Common myeloid progenitor, CD34-positive (primary cell): ENCODE measurements at regions not wholly inside any gene's neighbourhood (a gene's known extent, or its start where the extent isn't known, plus 50 kb on each side); places are given as distances from the start of the nearest gene placed in this dataset.

Experiments used
- CTCF ChIA-PET: fragments of 350-600 bp; sonication (Branson Sonifier 250); formaldehyde crosslinking; loops from one replicate; lab custom pipeline; 2021; ENCODE audit warnings: antibody characterized with exemption; lab: Charles Lee
- POLR2A ChIA-PET: fragments of 350-600 bp; sonication (Branson Sonifier 250); formaldehyde crosslinking; loops from one replicate; lab custom pipeline; 2021; ENCODE audit warnings: antibody characterized with exemption; lab: Charles Lee
- DNase-seq, 3 donors: peaks; one replicate each; pipeline versions ENCODE4 v3.0.0 to v3.0.0-alpha.2; 2013
- H3K27ac ChIP-seq, 2 experiments: 1 replicate in 1 of 2; 2 replicates in 1 of 2; pipeline ENCODE4 v1.7.0; 2013; ENCODE audit warnings: inconsistent platforms in 2 of 2, low read length in 2 of 2, mild to moderate bottlenecking in 2 of 2, low read depth in 1 of 2, moderate library complexity in 1 of 2; ENCODE audit not compliant: severe bottlenecking in 2 of 2, insufficient read depth in 1 of 2, poor library complexity in 1 of 2
- H3K27me3 ChIP-seq, 5 experiments: replicated peaks in 2 of 5; 1 replicate in 3 of 5; 2 replicates in 2 of 5; pipeline versions ENCODE4 v1.6.1 to v1.7.0; 2013; ENCODE audit warnings: low read length in 4 of 5, mild to moderate bottlenecking in 2 of 5, moderate library complexity in 2 of 5, inconsistent platforms in 1 of 5; ENCODE audit not compliant: insufficient read depth in 5 of 5, control insufficient read depth in 4 of 5
- H3K36me3 ChIP-seq, 4 experiments: 1 replicate in 2 of 4; 2 replicates in 2 of 4; pipeline versions ENCODE4 v1.6.1 to v1.7.0; 2013; ENCODE audit warnings: low read length in 3 of 4, control low read depth in 1 of 4, mild to moderate bottlenecking in 1 of 4; ENCODE audit not compliant: control insufficient read depth in 4 of 4, insufficient read depth in 4 of 4
- H3K4me1 ChIP-seq, 4 experiments: 1 replicate in 3 of 4; 2 replicates in 1 of 4; pipeline versions ENCODE4 v1.6.1 to v1.7.1; 2013; ENCODE audit warnings: low read length in 3 of 4, mild to moderate bottlenecking in 3 of 4, control low read depth in 1 of 4, inconsistent platforms in 1 of 4, moderate library complexity in 1 of 4; ENCODE audit not compliant: control insufficient read depth in 4 of 4, insufficient read depth in 4 of 4; ENCODE audit errors: control extremely low read depth in 1 of 4
- H3K4me3 ChIP-seq, 7 experiments: 1 replicate in 4 of 7; 2 replicates in 3 of 7; pipeline versions ENCODE4 v1.5.1 to v1.7.0; 2013; ENCODE audit warnings: mild to moderate bottlenecking in 7 of 7, low read length in 6 of 7, moderate library complexity in 6 of 7, inconsistent platforms in 2 of 7, low read depth in 2 of 7, control low read depth in 1 of 7; ENCODE audit not compliant: insufficient read depth in 4 of 7, control insufficient read depth in 1 of 7; ENCODE audit errors: extremely low read depth in 1 of 7
- H3K9me3 ChIP-seq, 5 experiments: 1 replicate in 4 of 5; 2 replicates in 1 of 5; pipeline versions ENCODE4 v1.6.1 to v1.7.1; 2013; ENCODE audit warnings: low read length in 4 of 5, mild to moderate bottlenecking in 2 of 5, inconsistent platforms in 1 of 5, low read depth in 1 of 5, moderate library complexity in 1 of 5; ENCODE audit not compliant: control insufficient read depth in 4 of 5, insufficient read depth in 2 of 5; ENCODE audit errors: control extremely low read depth in 1 of 5
- WGBS: methylation state at CpG from one replicate; pipeline ENCODE4 v1.1.5; 2013; ENCODE audit not compliant: insufficient coverage; 5-methylcytosine and 5-hydroxymethylcytosine counted together

GRCh38 chr13:76383676-76384461 is 502.3 kb downstream of the KCTD12 start:
- Histone ChIP-seq H3K9me3 (no peaks in the 10 kb centered on the region), H3K27ac (no peak overlapping the region), H3K27me3 (no peaks in the 10 kb centered on the region), H3K36me3 (no peaks in the 10 kb centered on the region), H3K4me3 (no peak overlapping the region), H3K4me1 (peaks cover 0 to 7% (median 2%) of the 10 kb centered on the region in 4 experiments)
- ChIA-PET CTCF (no interaction called here), POLR2A (no interaction called here)
- 87% methylated on average over 2 of the region's 2 CpGs for WGBS
- peak in 1 of 3 donors; percentile 1 for DNase-seq

GRCh38 chr13:76380446-76381065 is 505.6 kb downstream of the KCTD12 start:
- no peak for DNase-seq
- H3K27me3 ChIP-seq = no peaks in the 10 kb centered on the region
- no peaks in the 10 kb centered on the region for H3K4me1 ChIP-seq
- CTCF ChIA-PET = interaction anchor here (0.6 to 1.4 kb wide), 2 partner anchors 22 to 504 kb away, joined by 3 to 5 read pairs; no protein-coding TSS in a partner anchor
- no peak overlapping the region for H3K27ac ChIP-seq
- no peak overlapping the region for H3K4me3 ChIP-seq
- H3K36me3 ChIP-seq = no peaks in the 10 kb centered on the region
- no CpG with 5 or more reads among the region's 1 CpG for WGBS
- H3K9me3 ChIP-seq = no peaks in the 10 kb centered on the region
- POLR2A ChIA-PET = no interaction called here

DNA sequence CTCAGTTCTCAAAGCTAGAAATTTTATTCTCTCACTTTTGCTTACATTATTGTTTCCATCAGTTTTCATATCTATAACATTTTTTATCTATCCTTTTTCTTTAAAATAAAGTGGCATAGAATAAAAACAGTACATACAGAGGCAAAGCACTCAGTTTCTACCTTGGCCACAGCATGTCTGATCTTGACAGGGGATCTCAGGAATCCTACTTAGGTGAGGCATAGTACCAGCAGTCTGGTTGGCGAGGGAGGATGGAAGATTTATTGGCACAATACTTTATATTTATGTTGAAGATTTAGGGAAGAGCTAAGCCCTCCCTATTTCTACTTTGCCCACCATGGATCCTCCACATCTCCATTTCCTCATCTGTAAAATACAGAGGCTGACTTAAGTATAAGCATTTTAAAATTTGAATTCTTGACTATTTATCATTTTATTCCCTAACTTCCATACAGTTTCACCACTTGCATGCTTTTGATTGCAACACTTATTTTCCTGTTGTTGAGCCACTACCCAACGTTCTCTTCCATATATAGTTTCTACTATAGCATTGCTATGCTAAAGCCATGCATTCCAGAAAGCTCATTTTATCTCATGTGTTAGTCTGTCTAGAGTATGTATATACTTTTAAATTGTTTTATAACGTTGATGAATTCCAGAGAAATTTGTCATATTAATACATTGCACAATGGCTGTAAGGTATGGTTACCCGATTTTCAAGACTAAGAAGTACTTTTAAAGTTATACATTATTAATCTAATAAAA is 506.7 kb downstream of the KCTD12 start:
- POLR2A ChIA-PET = no interaction called here
- H3K9me3 ChIP-seq = no peaks in the 10 kb centered on the region
- H3K4me3 ChIP-seq = no peak overlapping the region
- no peak overlapping the region for H3K27ac ChIP-seq
- no peak for DNase-seq
- H3K36me3 ChIP-seq = no peaks in the 10 kb centered on the region
- no CpG with 5 or more reads among the region's 4 CpGs for WGBS
- no peaks in the 10 kb centered on the region for H3K4me1 ChIP-seq
- CTCF ChIA-PET = interaction anchor here (1.4 to 1.6 kb wide), 2 partner anchors 8 to 21 kb away, joined by 4 to 5 read pairs; no protein-coding TSS in a partner anchor
- H3K27me3 ChIP-seq = no peaks in the 10 kb centered on the region

GRCh38 chr13:76378767-76379166 is 507.4 kb downstream of the KCTD12 start:
- Histone ChIP-seq H3K9me3 (no peaks in the 10 kb centered on the region), H3K27ac (no peak overlapping the region), H3K27me3 (no peaks in the 10 kb centered on the region), H3K4me1 (no peaks in the 10 kb centered on the region), H3K36me3 (no peaks in the 10 kb centered on the region), H3K4me3 (no peak overlapping the region)
- ChIA-PET CTCF (interaction anchor here (1.6 kb wide), 1 partner anchor 9 kb away, joined by 4 read pairs; no protein-coding TSS in a partner anchor), POLR2A (no interaction called here)
- WGBS = no CpG with 5 or more reads among the region's 1 CpG
- DNase-seq = no peak

DNA sequence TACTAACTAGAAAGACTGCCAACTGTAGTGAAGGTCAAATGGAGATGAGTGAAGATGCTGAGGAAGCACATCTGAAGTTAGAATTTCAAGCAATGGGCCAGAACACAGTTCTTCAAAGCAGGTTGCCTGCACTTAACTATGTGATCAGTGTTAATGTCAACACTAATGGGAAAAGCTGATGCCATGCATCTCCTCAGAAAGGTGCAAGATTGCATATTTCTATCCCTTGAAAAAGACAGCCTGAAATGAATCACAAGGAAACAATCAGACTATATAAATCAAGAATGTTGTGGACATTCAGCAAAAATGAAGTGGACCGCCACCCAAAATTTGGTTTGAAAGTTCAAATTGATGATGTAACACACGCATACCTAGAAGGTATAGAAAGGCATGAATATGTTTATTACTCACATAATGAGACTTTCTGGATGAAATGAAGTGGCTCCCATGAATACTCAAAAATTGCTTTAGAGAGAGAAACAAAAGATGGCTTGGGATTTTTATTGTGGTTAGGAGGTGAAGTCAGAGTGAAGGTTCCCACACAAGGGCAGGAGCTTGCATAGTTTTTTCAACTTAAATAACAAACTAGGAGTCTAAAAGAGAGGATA is 522.4 kb downstream of the KCTD12 start:
- ChIA-PET POLR2A (no interaction called here), CTCF (no interaction called here)
- Histone ChIP-seq H3K4me1 (no peaks in the 10 kb centered on the region), H3K36me3 (no peaks in the 10 kb centered on the region), H3K4me3 (no peak overlapping the region), H3K9me3 (no peaks in the 10 kb centered on the region), H3K27me3 (no peaks in the 10 kb centered on the region), H3K27ac (no peak overlapping the region)
- no CpG with 5 or more reads among the region's 2 CpGs for WGBS
- DNase-seq = no peak

- no peaks in the 10 kb centered on the region for H3K27me3 ChIP-seq
- H3K4me1 ChIP-seq = no peaks in the 10 kb centered on the region
- no peaks in the 10 kb centered on the region for H3K36me3 ChIP-seq
- DNase-seq = no peak
- POLR2A ChIA-PET = no interaction called here
- no peak overlapping the region for H3K4me3 ChIP-seq
- H3K9me3 ChIP-seq = no peaks in the 10 kb centered on the region
- H3K27ac ChIP-seq = no peak overlapping the region
- CTCF ChIA-PET = no interaction called here
Observed at GRCh38 chr13:76361868-76362267, 524.3 kb downstream of the KCTD12 start.
